HUES48 (cell line): ENCODE measurements at regions not wholly inside any gene's neighbourhood (a gene's known extent, or its start where the extent isn't known, plus 50 kb on each side); places are given as distances from the start of the nearest gene placed in this dataset.

Experiments
- H3K27ac ChIP-seq: one replicate; pipeline ENCODE4 v1.7.0; 2013; ENCODE audit warnings: low read depth, low read length, inconsistent platforms
- H3K27me3 ChIP-seq: 2 replicates; pipeline ENCODE4 v1.6.1; 2013; ENCODE audit warnings: mild to moderate bottlenecking, low read length; ENCODE audit not compliant: control insufficient read depth, insufficient read depth
- H3K36me3 ChIP-seq: 2 replicates; pipeline ENCODE4 v1.6.1; 2013; ENCODE audit warnings: low read length; ENCODE audit not compliant: control insufficient read depth, insufficient read depth
- H3K4me1 ChIP-seq: 2 replicates; pipeline ENCODE4 v1.6.1; 2013; ENCODE audit warnings: mild to moderate bottlenecking, low read length; ENCODE audit not compliant: control insufficient read depth, insufficient read depth
- H3K4me3 ChIP-seq: 2 replicates; pipeline ENCODE4 v1.5.1; 2013; ENCODE audit warnings: mild to moderate bottlenecking, low read depth, low read length
- H3K9ac ChIP-seq: 2 replicates; pipeline ENCODE4 v1.6.1; 2013; ENCODE audit warnings: mild to moderate bottlenecking, low read depth, low read length, moderate library complexity
- H3K9me3 ChIP-seq: 2 replicates; pipeline ENCODE4 v1.6.1; 2013; ENCODE audit warnings: low read length; ENCODE audit not compliant: control insufficient read depth, insufficient read depth

DNA sequence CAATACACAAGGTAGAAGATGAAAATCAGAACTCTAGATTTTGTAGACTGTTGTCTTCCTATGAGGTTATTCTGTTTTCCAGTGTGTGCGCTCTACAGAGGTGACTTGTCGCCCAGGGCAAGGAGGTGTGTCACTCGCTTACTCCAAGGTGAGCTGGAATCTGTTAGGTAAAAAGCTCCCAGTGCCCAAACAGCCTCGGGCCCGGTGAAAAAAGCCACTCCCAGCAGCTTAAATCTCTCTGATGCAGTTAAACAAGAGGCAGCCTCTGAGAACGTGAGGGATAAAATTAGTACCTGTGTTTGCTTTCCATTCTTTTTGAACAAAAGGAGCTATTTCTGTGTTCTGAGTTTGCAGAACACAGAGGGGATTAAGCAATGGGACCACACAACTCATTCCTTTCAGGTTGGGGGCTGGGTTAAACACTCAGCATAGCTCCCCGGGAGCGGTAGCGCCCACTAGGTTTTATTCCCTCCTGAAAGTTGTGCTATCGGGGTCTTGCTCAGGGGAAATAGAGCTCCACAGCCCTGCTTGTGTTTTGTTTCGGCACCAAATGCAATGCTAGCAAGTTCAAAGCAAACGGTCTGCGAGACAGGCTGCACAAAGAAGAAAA, 181.2 kb downstream of the FOXA2 start:
- H3K4me1 ChIP-seq, result peaks cover 31% of the 10 kb centered on the region
- peaks cover 40% of the 10 kb centered on the region for H3K27me3 ChIP-seq
- H3K4me3 ChIP-seq, result peak overlapping the region; percentile 37
- H3K9me3 ChIP-seq, result no peaks in the 10 kb centered on the region
- H3K9ac ChIP-seq, result no peak overlapping the region
- no peaks in the 10 kb centered on the region for H3K36me3 ChIP-seq
- peak overlapping the region; percentile 11 for H3K27ac ChIP-seq

GRCh38 chr20:22402550-22402949, 181.8 kb downstream of the FOXA2 start:
- Histone ChIP-seq H3K4me3 (peak overlapping the region; percentile 37; the same call in 1 of the 2 replicates), H3K36me3 (no peaks in the 10 kb centered on the region), H3K9ac (no peak overlapping the region), H3K9me3 (no peaks in the 10 kb centered on the region), H3K27me3 (peaks cover 39% of the 10 kb centered on the region), H3K27ac (no peak overlapping the region), H3K4me1 (peaks cover 31% of the 10 kb centered on the region)

DNA sequence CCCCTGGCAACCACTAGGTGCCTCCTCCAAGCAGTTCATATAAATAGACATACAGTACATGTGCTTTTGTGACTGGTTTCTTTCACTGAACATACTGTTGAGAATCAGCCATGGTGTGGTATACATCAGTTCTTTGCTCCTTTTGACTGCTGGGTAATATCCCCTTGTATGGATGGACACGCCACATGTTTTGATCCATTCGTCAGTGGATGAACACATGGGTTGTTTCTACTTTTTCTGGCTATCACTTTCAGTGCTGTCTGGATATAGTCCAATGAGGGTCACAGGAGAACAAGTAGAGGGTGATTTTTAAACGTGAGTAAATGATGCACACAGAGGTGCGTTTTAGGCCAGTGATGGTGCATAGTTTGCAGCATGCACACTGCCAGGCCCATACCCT, 183.9 kb downstream of the FOXA2 start:
- Histone ChIP-seq H3K27ac (no peak overlapping the region), H3K9ac (no peak overlapping the region), H3K4me1 (peaks cover 31% of the 10 kb centered on the region), H3K9me3 (no peaks in the 10 kb centered on the region), H3K27me3 (peaks cover 36% of the 10 kb centered on the region), H3K36me3 (no peaks in the 10 kb centered on the region), H3K4me3 (no peak overlapping the region)

GRCh38 chr20:22394583-22394982, 189.8 kb downstream of the FOXA2 start:
- Histone ChIP-seq H3K36me3 (no peaks in the 10 kb centered on the region), H3K27me3 (0 out of 2 replicates have a peak, but pooled peaks cover 4% of the 10 kb centered on the region), H3K4me3 (no peak overlapping the region), H3K4me1 (peaks cover 14% of the 10 kb centered on the region), H3K9me3 (no peaks in the 10 kb centered on the region), H3K27ac (no peak overlapping the region), H3K9ac (no peak overlapping the region)

DNA sequence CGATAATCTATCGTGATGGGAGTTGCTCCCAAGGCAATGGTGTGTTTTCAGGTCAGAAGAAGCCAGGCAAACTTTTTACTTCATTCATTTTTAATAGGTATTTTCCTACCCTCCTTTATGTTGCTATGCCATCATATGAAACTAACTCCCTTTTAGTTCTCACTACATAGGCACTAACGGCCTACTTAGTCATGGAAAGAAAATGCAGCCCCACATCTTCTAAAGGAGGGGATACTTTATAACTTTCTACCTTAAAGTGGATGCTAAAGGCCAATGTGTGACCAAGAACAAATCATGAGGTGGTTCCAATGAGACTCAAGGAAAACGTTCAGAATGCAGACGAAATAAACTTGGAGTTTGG, 193.8 kb downstream of the FOXA2 start:
- H3K4me3 ChIP-seq, result no peak overlapping the region
- no peaks in the 10 kb centered on the region for H3K36me3 ChIP-seq
- no peak overlapping the region for H3K27ac ChIP-seq
- H3K9ac ChIP-seq, result no peak overlapping the region
- H3K27me3 ChIP-seq, result 0 out of 2 replicates have a peak, but pooled peaks cover 4% of the 10 kb centered on the region
- H3K9me3 ChIP-seq, result no peaks in the 10 kb centered on the region
- H3K4me1 ChIP-seq, result peaks cover 17% of the 10 kb centered on the region

- H3K4me1 ChIP-seq, result peaks cover 17% of the 10 kb centered on the region
- no peak overlapping the region for H3K9ac ChIP-seq
- no peak overlapping the region for H3K4me3 ChIP-seq
These were observed 194.4 kb downstream of the FOXA2 start for GRCh38 chr20:22389836-22390542.

GRCh38 chr20:22387452-22387851, 196.9 kb downstream of the FOXA2 start:
- no peaks in the 10 kb centered on the region for H3K36me3 ChIP-seq
- no peak overlapping the region for H3K4me3 ChIP-seq
- no peak overlapping the region for H3K27ac ChIP-seq
- H3K27me3 ChIP-seq, result 0 out of 2 replicates have a peak, but pooled peaks cover 4% of the 10 kb centered on the region
- no peak overlapping the region for H3K9ac ChIP-seq
- H3K9me3 ChIP-seq, result no peaks in the 10 kb centered on the region
- H3K4me1 ChIP-seq, result peaks cover 15% of the 10 kb centered on the region

More at GRCh38 chr20:22389836-22390542, 194.4 kb downstream of the FOXA2 start:
- Histone ChIP-seq H3K27me3 (0 out of 2 replicates have a peak, but pooled peaks cover 4% of the 10 kb centered on the region), H3K9me3 (no peaks in the 10 kb centered on the region), H3K36me3 (no peaks in the 10 kb centered on the region), H3K27ac (peak overlapping the region; percentile 38)

DNA sequence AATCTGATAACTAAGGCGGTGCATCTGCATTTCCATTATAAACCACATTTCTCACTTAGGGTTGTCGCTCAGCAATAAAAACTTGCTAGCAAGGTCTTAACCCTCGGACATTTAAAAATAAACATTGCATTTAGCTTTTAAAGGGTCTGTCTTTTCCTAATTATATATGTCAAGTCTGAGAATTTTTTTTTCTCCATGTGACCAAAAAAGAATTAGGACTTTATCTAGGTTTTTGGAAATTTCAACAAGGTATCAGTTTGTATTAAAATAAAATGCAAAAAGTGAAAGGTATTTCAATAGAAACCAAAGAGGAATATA, 198.1 kb downstream of the FOXA2 start:
- Histone ChIP-seq H3K9me3 (no peaks in the 10 kb centered on the region), H3K4me3 (no peak overlapping the region), H3K27me3 (0 out of 2 replicates have a peak, but pooled peaks cover 4% of the 10 kb centered on the region), H3K27ac (no peak overlapping the region), H3K36me3 (no peaks in the 10 kb centered on the region), H3K9ac (no peak overlapping the region), H3K4me1 (peaks cover 15% of the 10 kb centered on the region)

DNA sequence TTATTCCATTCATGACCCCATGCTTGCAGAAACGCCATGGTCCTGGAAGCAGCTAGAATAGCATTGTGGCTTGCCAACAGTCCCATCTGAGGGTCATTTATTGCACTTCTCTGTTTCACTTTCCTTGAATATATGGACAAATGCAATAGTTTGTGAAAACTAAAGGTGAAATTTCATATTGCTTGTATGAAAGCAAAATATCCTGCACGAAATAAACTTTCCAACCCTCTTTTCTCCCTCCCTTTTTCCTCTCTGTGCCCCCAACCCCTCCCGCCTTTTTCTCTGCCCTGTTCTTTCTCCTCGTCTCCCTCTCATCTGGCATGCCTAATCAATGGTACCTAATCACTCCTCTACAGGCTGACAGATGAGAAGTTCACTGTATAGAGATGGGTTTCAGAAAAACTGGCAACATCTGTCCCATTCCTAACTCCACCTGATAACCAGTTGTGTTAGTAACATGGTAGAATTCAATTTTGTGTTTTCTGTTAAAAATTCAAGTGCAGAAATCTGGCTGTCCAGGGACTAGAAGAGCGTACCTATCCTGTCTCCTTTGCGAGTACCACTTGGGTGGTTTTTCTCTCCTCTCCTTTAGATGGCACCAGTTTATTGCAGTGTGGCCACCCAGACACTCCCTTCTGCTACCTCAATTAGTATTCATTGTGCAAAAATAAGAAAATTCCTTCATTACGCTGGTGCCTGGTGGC, 198.6 kb downstream of the FOXA2 start:
- 0 out of 2 replicates have a peak, but pooled peaks cover 4% of the 10 kb centered on the region for H3K27me3 ChIP-seq
- H3K9me3 ChIP-seq, result no peaks in the 10 kb centered on the region
- H3K4me1 ChIP-seq, result peaks cover 15% of the 10 kb centered on the region
- no peak overlapping the region for H3K27ac ChIP-seq
- no peak overlapping the region for H3K4me3 ChIP-seq
- no peaks in the 10 kb centered on the region for H3K36me3 ChIP-seq
- no peak overlapping the region for H3K9ac ChIP-seq

DNA sequence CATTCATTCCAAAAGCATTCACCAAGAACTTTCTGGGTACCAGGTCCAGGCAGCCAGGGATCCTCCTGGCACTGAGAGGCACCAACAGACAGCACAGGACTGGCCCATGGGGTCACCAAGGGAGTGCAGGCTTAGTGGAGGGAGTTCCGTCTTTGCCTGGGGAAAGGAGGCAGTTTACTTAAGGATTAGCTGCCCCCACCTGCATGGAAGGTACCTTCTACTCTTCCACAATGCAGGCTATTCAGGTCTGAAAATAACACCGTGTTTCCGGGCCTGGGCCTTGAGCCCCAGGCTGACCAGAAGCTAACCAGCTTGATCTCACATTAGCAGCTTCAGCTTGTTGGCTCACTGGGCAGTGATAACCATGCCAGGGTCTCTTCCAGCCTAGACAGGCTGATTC, 199.4 kb downstream of the FOXA2 start:
- Histone ChIP-seq H3K4me1 (peaks cover 7% of the 10 kb centered on the region), H3K4me3 (no peak overlapping the region), H3K9ac (no peak overlapping the region), H3K9me3 (no peaks in the 10 kb centered on the region), H3K36me3 (no peaks in the 10 kb centered on the region), H3K27me3 (0 out of 2 replicates have a peak, but pooled peaks cover 4% of the 10 kb centered on the region), H3K27ac (no peak overlapping the region)

- H3K4me3 ChIP-seq, result no peak overlapping the region
- H3K9ac ChIP-seq, result no peak overlapping the region
- H3K27me3 ChIP-seq, result no peaks in the 10 kb centered on the region
- H3K36me3 ChIP-seq, result no peaks in the 10 kb centered on the region
- H3K4me1 ChIP-seq, result 0 out of 2 replicates have a peak, but pooled peaks cover 3% of the 10 kb centered on the region
- H3K27ac ChIP-seq, result no peak overlapping the region
- H3K9me3 ChIP-seq, result no peaks in the 10 kb centered on the region
These were observed 201.2 kb downstream of the FOXA2 start for GRCh38 chr20:22383156-22383555.
